Gastrocnemius medialis (tissue), 4 donors: ENCODE measurements at regions not wholly inside any gene's neighbourhood (a gene's known extent, or its start where the extent isn't known, plus 50 kb on each side); places are given as distances from the start of the nearest gene placed in this dataset.

Experiments
- CTCF ChIP-seq, 5 experiments: fragments of 450-650 bp in 3 of 5; fragments of 200-600 bp in 2 of 5; sonication (generic) in 2 of 5; IDR thresholded peaks in 4 of 5; conservative IDR thresholded peaks in 1 of 5; 1 replicate in 4 of 5; 2 replicates in 1 of 5; pipeline ENCODE4 v1.5.1; 2016 to 2019; ENCODE audit warnings: antibody characterized with exemption in 5 of 5, mild to moderate bottlenecking in 3 of 5, moderate library complexity in 3 of 5
- POLR2A ChIP-seq, 2 donors: fragments of 450-650 bp; IDR thresholded peaks; one replicate each; pipeline ENCODE4 v1.6.1; 2017; ENCODE audit warnings: antibody characterized with exemption in 2 of 2, mild to moderate bottlenecking in 2 of 2, moderate library complexity in 2 of 2

GRCh38 chr20:40159276-40159675, 529.8 kb downstream of the MAFB start:
- TF ChIP-seq CTCF (IDR thresholded peaks at IDR 0.05 in 4 of 5, conservative IDR thresholded peaks at IDR 0.05 in 1 of 5) (no peak), POLR2A (IDR thresholded peaks at IDR 0.05) (no peak)
